Breast epithelium (tissue), 4 donors: ENCODE measurements at regions not wholly inside any gene's neighbourhood (a gene's known extent, or its start where the extent isn't known, plus 50 kb on each side); places are given as distances from the start of the nearest gene placed in this dataset.

Experiments
- DNase-seq, 2 donors: peaks; one replicate each; pipeline ENCODE4 v3.0.0-alpha.2; 2019; ENCODE audit warnings: low spot score in 2 of 2
- H3K27ac ChIP-seq, 2 donors: fragments of 200-600 bp; sonication (generic) in 1 of 2; one replicate each; pipeline ENCODE4 v1.5.1; 2016 to 2019; ENCODE audit warnings: mild to moderate bottlenecking in 1 of 2
- H3K27me3 ChIP-seq, 2 donors: fragments of 200-600 bp; sonication (generic) in 1 of 2; one replicate each; pipeline versions ENCODE4 v1.5.1 to v1.6.0; 2017 to 2019; ENCODE audit warnings: control low read depth in 1 of 2, mild to moderate bottlenecking in 1 of 2
- H3K36me3 ChIP-seq: fragments of 200-600 bp; one replicate; pipeline ENCODE4 v1.5.1; 2019
- H3K4me1 ChIP-seq, 2 donors: fragments of 200-600 bp; sonication (generic); one replicate each; pipeline ENCODE4 v1.5.1; 2016 to 2019; ENCODE audit warnings: control low read depth in 1 of 2
- H3K4me3 ChIP-seq, 3 donors: fragments of 200-600 bp; sonication (generic); 1 replicate in 2 of 3; 2 replicates in 1 of 3; pipeline ENCODE4 v1.5.1; 2016 to 2019; ENCODE audit warnings: mild to moderate bottlenecking in 3 of 3, moderate library complexity in 2 of 3
- H3K9me3 ChIP-seq, 2 donors: fragments of 200-600 bp; sonication (generic) in 1 of 2; one replicate each; pipeline ENCODE4 v1.5.1; 2016 to 2019; ENCODE audit warnings: control low read depth in 1 of 2
- CTCF ChIP-seq, 3 donors: fragments of 450-650 bp; IDR thresholded peaks; one replicate each; pipeline ENCODE4 v1.5.1; 2016 to 2017; ENCODE audit warnings: antibody characterized with exemption in 3 of 3, mild to moderate bottlenecking in 3 of 3, moderate library complexity in 3 of 3
- POLR2A ChIP-seq: fragments of 450-650 bp; IDR thresholded peaks from one replicate; pipeline ENCODE4 v1.6.1; 2016; ENCODE audit warnings: antibody characterized with exemption, mild to moderate bottlenecking, moderate library complexity
- POLR2AphosphoS5 ChIP-seq, 3 donors: sonication (generic); formaldehyde crosslinking; IDR thresholded peaks; one replicate each; pipeline ENCODE4 v1.6.1; 2017; ENCODE audit warnings: antibody characterized with exemption in 3 of 3
- intact Hi-C: fragments of 100-400 bp; cut with DNase I; formaldehyde crosslinking; loops from one replicate; pipeline ENCODE4 v1.15.1; 2023; ENCODE audit warnings: low total_unique reads

- Histone ChIP-seq H3K9me3 (no peaks in the 10 kb centered on the region), H3K27ac (no peak overlapping the region), H3K4me1 (no peaks in the 10 kb centered on the region), H3K4me3 (no peak overlapping the region), H3K36me3 (no peaks in the 10 kb centered on the region), H3K27me3 (no peaks in the 10 kb centered on the region)
- TF ChIP-seq CTCF (IDR thresholded peaks at IDR 0.05) (no peak), POLR2AphosphoS5 (IDR thresholded peaks at IDR 0.05) (no peak), POLR2A (no peak)
- DNase-seq = no peak
- intact Hi-C loops = no loop called here
Observed at GRCh38 chr4:146032234-146032860, 93.7 kb upstream of the ZNF827 start.

- intact Hi-C loops = no loop called here
- H3K9me3 ChIP-seq = no peaks in the 10 kb centered on the region
- H3K27me3 ChIP-seq = no peaks in the 10 kb centered on the region
- no peak for DNase-seq
- no peaks in the 10 kb centered on the region for H3K4me1 ChIP-seq
- no peaks in the 10 kb centered on the region for H3K36me3 ChIP-seq
- no peak overlapping the region for H3K4me3 ChIP-seq
- no peak for TF ChIP-seq POLR2A
- TF ChIP-seq POLR2AphosphoS5 (IDR thresholded peaks at IDR 0.05) = no peak
- no peak for TF ChIP-seq CTCF (IDR thresholded peaks at IDR 0.05)
- no peak overlapping the region for H3K27ac ChIP-seq
Observed at GRCh38 chr4:146029939-146030710, 91.5 kb upstream of the ZNF827 start.

GRCh38 chr4:146029147-146029546, 90.5 kb upstream of the ZNF827 start:
- TF ChIP-seq CTCF (IDR thresholded peaks at IDR 0.05) (no peak), POLR2A (no peak), POLR2AphosphoS5 (IDR thresholded peaks at IDR 0.05) (no peak)
- no peak for DNase-seq
- H3K27me3 ChIP-seq = no peaks in the 10 kb centered on the region
- H3K36me3 ChIP-seq = no peaks in the 10 kb centered on the region
- no peaks in the 10 kb centered on the region for H3K4me1 ChIP-seq
- H3K27ac ChIP-seq = no peak overlapping the region
- intact Hi-C loops = no loop called here
- no peaks in the 10 kb centered on the region for H3K9me3 ChIP-seq
- no peak overlapping the region for H3K4me3 ChIP-seq

- intact Hi-C loops = no loop called here
- Histone ChIP-seq H3K36me3 (no peaks in the 10 kb centered on the region), H3K4me3 (no peak overlapping the region), H3K9me3 (no peaks in the 10 kb centered on the region), H3K27ac (no peak overlapping the region), H3K27me3 (no peaks in the 10 kb centered on the region), H3K4me1 (no peaks in the 10 kb centered on the region)
- no peak for DNase-seq
- TF ChIP-seq CTCF (IDR thresholded peaks at IDR 0.05) (no peak), POLR2AphosphoS5 (IDR thresholded peaks at IDR 0.05) (no peak), POLR2A (no peak)
Observed at GRCh38 chr4:146027761-146028160, 89.1 kb upstream of the ZNF827 start.

GRCh38 chr4:146023334-146023967, 84.8 kb upstream of the ZNF827 start:
- TF ChIP-seq CTCF (IDR thresholded peaks at IDR 0.05) (no peak), POLR2AphosphoS5 (IDR thresholded peaks at IDR 0.05) (no peak), POLR2A (no peak)

More at GRCh38 chr4:146023334-146023967, 84.8 kb upstream of the ZNF827 start:
- intact Hi-C loops = no loop called here
- Histone ChIP-seq H3K4me1 (no peaks in the 10 kb centered on the region), H3K27ac (no peak overlapping the region), H3K4me3 (no peak overlapping the region), H3K36me3 (no peaks in the 10 kb centered on the region), H3K27me3 (no peaks in the 10 kb centered on the region), H3K9me3 (no peaks in the 10 kb centered on the region)
- no peak for DNase-seq
